Hepatocyte (in vitro differentiated cells): ENCODE measurements at regions not wholly inside any gene's neighbourhood (a gene's known extent, or its start where the extent isn't known, plus 50 kb on each side); places are given as distances from the start of the nearest gene placed in this dataset.
"Not testable (repeated sequence)": the region's sequence is repeated elsewhere in the genome, so short reads cannot be mapped to it uniquely, and the experiment has no call there.

Experiments used
- DNase-seq: peaks from one replicate; pipeline ENCODE4 v3.0.0-alpha.2; 2016; ENCODE audit warnings: low spot score
- H2AFZ ChIP-seq: fragments of 200-600 bp; sonication (generic); 2 replicates; pipeline ENCODE4 v1.6.0; 2016; ENCODE audit warnings: antibody characterized with exemption, mild to moderate bottlenecking
- H3K27ac ChIP-seq: fragments of 200-600 bp; sonication (generic); 2 replicates; pipeline ENCODE4 v1.5.1; 2016; ENCODE audit warnings: mild to moderate bottlenecking
- H3K27me3 ChIP-seq: fragments of 200-600 bp; sonication (generic); 2 replicates; pipeline ENCODE4 v1.6.1; 2016
- H3K36me3 ChIP-seq: fragments of 200-600 bp; sonication (generic); replicated peaks from 2 replicates; pipeline ENCODE4 v1.5.1; 2016; ENCODE audit warnings: low read depth; ENCODE audit not compliant: insufficient read depth
- H3K4me1 ChIP-seq: fragments of 200-600 bp; sonication (generic); 2 replicates; pipeline ENCODE4 v1.5.1; 2016; ENCODE audit warnings: mild to moderate bottlenecking, moderate library complexity; ENCODE audit not compliant: insufficient read depth
- H3K4me2 ChIP-seq: fragments of 200-600 bp; sonication (generic); 2 replicates; pipeline ENCODE4 v1.6.0; 2016
- H3K4me3 ChIP-seq: fragments of 200-600 bp; sonication (generic); 2 replicates; pipeline ENCODE4 v1.5.1; 2016; ENCODE audit warnings: mild to moderate bottlenecking
- H3K79me2 ChIP-seq: fragments of 200-600 bp; sonication (generic); 2 replicates; pipeline ENCODE4 v1.6.0; 2017; ENCODE audit warnings: mild to moderate bottlenecking
- H3K9me2 ChIP-seq: fragments of 200-600 bp; sonication (generic); replicated peaks from 2 replicates; pipeline ENCODE4 v1.6.0; 2017; ENCODE audit warnings: mild to moderate bottlenecking; ENCODE audit not compliant: insufficient read depth
- H3K9me3 ChIP-seq: fragments of 200-600 bp; sonication (generic); 2 replicates; pipeline ENCODE4 v1.5.1; 2016; ENCODE audit warnings: low read depth, mild to moderate bottlenecking
- H4K20me1 ChIP-seq: fragments of 200-600 bp; sonication (generic); 2 replicates; pipeline ENCODE4 v1.6.0; 2016; ENCODE audit warnings: mild to moderate bottlenecking; ENCODE audit not compliant: insufficient read depth, poor library complexity, severe bottlenecking
- CTCF ChIP-seq: fragments of 200-600 bp; sonication (generic); IDR thresholded peaks from 2 replicates; pipeline ENCODE4 v1.5.1; 2016; ENCODE audit warnings: antibody characterized with exemption, mild to moderate bottlenecking; ENCODE audit not compliant: poor library complexity
- EZH2 ChIP-seq: fragments of 200-600 bp; sonication (generic); IDR thresholded peaks from 2 replicates; pipeline ENCODE4 v1.6.1; 2016; ENCODE audit warnings: antibody characterized with exemption, mild to moderate bottlenecking, borderline replicate concordance
- EZH2phosphoT487 ChIP-seq: fragments of 200-600 bp; sonication (generic); IDR thresholded peaks from one replicate; pipeline ENCODE4 v1.6.1; 2018; ENCODE audit warnings: antibody characterized with exemption, mild to moderate bottlenecking, low read depth, moderate library complexity; ENCODE audit not compliant: unreplicated experiment, severe bottlenecking
- WGBS: methylation state at CpG from one replicate; pipeline ENCODE4 v1.1.6; 2016; ENCODE audit warnings: low lambda C conversion rate; ENCODE audit errors: missing lambda C conversion rate; 5-methylcytosine and 5-hydroxymethylcytosine counted together

- Histone ChIP-seq H3K9me2 (no peaks in the 10 kb centered on the region), H3K79me2 (no peaks in the 10 kb centered on the region), H4K20me1 (no peaks in the 10 kb centered on the region), H3K4me3 (no peak overlapping the region), H3K4me2 (no peak overlapping the region), H3K4me1 (peaks cover 5% of the 10 kb centered on the region), H3K9me3 (no peaks in the 10 kb centered on the region), H3K27me3 (peaks cover 26% of the 10 kb centered on the region), H2AFZ (no peak overlapping the region), H3K36me3 (no peaks in the 10 kb centered on the region), H3K27ac (no peak overlapping the region)
- DNase-seq: no peak
- no peak for TF ChIP-seq EZH2
- no peak for TF ChIP-seq EZH2phosphoT487
- TF ChIP-seq CTCF: no peak
- WGBS: 79% methylated on average over 11 of the region's 11 CpGs
Measured at GRCh38 chr14:22491683-22492621, 97.1 kb downstream of the DAD1 start.

GRCh38 chr14:22491053-22491452 is 98.0 kb downstream of the DAD1 start:
- not testable (repeated sequence) for DNase-seq, H3K79me2 ChIP-seq, H3K36me3 ChIP-seq, H2AFZ ChIP-seq, H3K4me3 ChIP-seq, H3K4me2 ChIP-seq, H3K9me3 ChIP-seq, H3K27ac ChIP-seq, H3K9me2 ChIP-seq, H4K20me1 ChIP-seq
- H3K27me3 ChIP-seq: peaks cover 26% of the 10 kb centered on the region
- 78% methylated on average over 3 of the region's 3 CpGs for WGBS
- H3K4me1 ChIP-seq: peaks cover 10% of the 10 kb centered on the region

GRCh38 chr14:22489957-22490950 is 98.8 kb downstream of the DAD1 start:
- H3K27me3 ChIP-seq: peaks cover 26% of the 10 kb centered on the region
- H3K4me2 ChIP-seq: no peak overlapping the region
- H3K79me2 ChIP-seq: no peaks in the 10 kb centered on the region
- H3K9me3 ChIP-seq: no peaks in the 10 kb centered on the region
- H3K36me3 ChIP-seq: no peaks in the 10 kb centered on the region
- no peak overlapping the region for H2AFZ ChIP-seq
- H3K4me1 ChIP-seq: peaks cover 11% of the 10 kb centered on the region
- no peaks in the 10 kb centered on the region for H3K9me2 ChIP-seq
- no peak overlapping the region for H3K27ac ChIP-seq
- no peaks in the 10 kb centered on the region for H4K20me1 ChIP-seq
- TF ChIP-seq CTCF (no peak), EZH2 (no peak), EZH2phosphoT487 (no peak)
- 61% methylated on average over 9 of the region's 9 CpGs for WGBS
- H3K4me3 ChIP-seq: no peak overlapping the region
- no peak for DNase-seq

- Histone ChIP-seq H3K79me2 (no peaks in the 10 kb centered on the region), H4K20me1 (no peaks in the 10 kb centered on the region), H3K4me3 (no peak overlapping the region), H3K36me3 (no peaks in the 10 kb centered on the region), H3K27me3 (peaks cover 26% of the 10 kb centered on the region), H3K4me2 (no peak overlapping the region), H3K4me1 (peaks cover 21% of the 10 kb centered on the region), H3K9me3 (no peaks in the 10 kb centered on the region), H2AFZ (no peak overlapping the region), H3K27ac (no peak overlapping the region), H3K9me2 (no peaks in the 10 kb centered on the region)
- 64% methylated on average over 5 of the region's 5 CpGs for WGBS
- no peak for DNase-seq
- TF ChIP-seq EZH2 (no peak), CTCF (no peak), EZH2phosphoT487 (no peak)
Measured at GRCh38 chr14:22489244-22489545, 99.8 kb downstream of the DAD1 start.
